Lung microvascular endothelial cell (primary cell): ENCODE measurements at regions not wholly inside any gene's neighbourhood (a gene's known extent, or its start where the extent isn't known, plus 50 kb on each side); places are given as distances from the start of the nearest gene placed in this dataset.

ENCODE experiments used
- DNase-seq, 2 donors: peaks; one replicate each; pipeline versions ENCODE4 v3.0.0 to v3.0.0-alpha.2; 2010; ENCODE audit warnings: low read depth in 2 of 2

GRCh38 chr4:181150191-181150590 lies 1093.0 kb upstream of the TENM3 start:
- DNase-seq: no peak

- no peak for DNase-seq
These were observed 1091.3 kb upstream of the TENM3 start for GRCh38 chr4:181151856-181152255.

GRCh38 chr4:181157647-181158046 lies 1085.6 kb upstream of the TENM3 start:
- no peak for DNase-seq

- DNase-seq: no peak
These were observed 1084.2 kb upstream of the TENM3 start for GRCh38 chr4:181158971-181159370.

GRCh38 chr4:181161669-181162068 lies 1081.5 kb upstream of the TENM3 start:
- no peak for DNase-seq

- DNase-seq: no peak
These were observed 1080.9 kb upstream of the TENM3 start for GRCh38 chr4:181162266-181162665.

GRCh38 chr4:181162676-181163075 lies 1080.5 kb upstream of the TENM3 start:
- DNase-seq: no peak

- no peak for DNase-seq
These were observed 1076.3 kb upstream of the TENM3 start for GRCh38 chr4:181166742-181167399.

GRCh38 chr4:181168011-181168805 lies 1075.0 kb upstream of the TENM3 start:
- DNase-seq: no peak

GRCh38 chr4:181173046-181173445 lies 1070.2 kb upstream of the TENM3 start:
- DNase-seq: no peak

- no peak for DNase-seq
These were observed 1066.9 kb upstream of the TENM3 start for GRCh38 chr4:181176306-181176705.

GRCh38 chr4:181181331-181181730 lies 1061.9 kb upstream of the TENM3 start:
- DNase-seq: no peak

GRCh38 chr4:181189751-181190150 lies 1053.5 kb upstream of the TENM3 start:
- DNase-seq: no peak

GRCh38 chr4:181193131-181193930 lies 1049.9 kb upstream of the TENM3 start:
- DNase-seq: no peak

- no peak for DNase-seq
These were observed 1049.1 kb upstream of the TENM3 start for GRCh38 chr4:181194096-181194495.

GRCh38 chr4:181200076-181200475 lies 1043.1 kb upstream of the TENM3 start:
- DNase-seq: no peak

GRCh38 chr4:181202240-181202639 lies 1041.0 kb upstream of the TENM3 start:
- no peak for DNase-seq

GRCh38 chr4:181204109-181204508 lies 1039.1 kb upstream of the TENM3 start:
- DNase-seq: no peak

GRCh38 chr4:181213551-181213950 lies 1029.7 kb upstream of the TENM3 start:
- no peak for DNase-seq

- DNase-seq: no peak
These were observed 1026.7 kb upstream of the TENM3 start for GRCh38 chr4:181216501-181216900.

- DNase-seq: no peak
These were observed 1023.3 kb upstream of the TENM3 start for GRCh38 chr4:181219783-181220416.

- no peak for DNase-seq
These were observed 1018.4 kb upstream of the TENM3 start for GRCh38 chr4:181224852-181225251.
